A673 (cell line): ENCODE measurements at regions not wholly inside any gene's neighbourhood (a gene's known extent, or its start where the extent isn't known, plus 50 kb on each side); places are given as distances from the start of the nearest gene placed in this dataset.

Source experiments
- BruUV-seq: library from RNA; stranded (reverse); fragments of 400-500 nt; replicated peaks from 2 replicates; lab custom pipeline; 2021; lab: Mats Ljungman, UMichigan
- CTCF ChIA-PET: fragments of 300-600 bp; sonication (Branson Sonifier 250); formaldehyde crosslinking; loops from one replicate; lab custom pipeline; 2022; ENCODE audit warnings: antibody characterized with exemption; lab: Charles Lee
- POLR2A ChIA-PET: fragments of 300-600 bp; sonication (Branson Sonifier 250); formaldehyde crosslinking; loops from one replicate; lab custom pipeline; 2022; ENCODE audit warnings: antibody characterized with exemption; ENCODE audit not compliant: low non-redundant PET; lab: Charles Lee
- DNase-seq: peaks from one replicate; pipeline ENCODE4 v3.0.0-alpha.2; 2015; ENCODE audit warnings: low spot score
- H3K27ac ChIP-seq: fragments of 200-600 bp; sonication (generic); 2 replicates; pipeline ENCODE4 v1.5.1; 2016; ENCODE audit warnings: mixed run types, low read depth, mild to moderate bottlenecking, mixed read lengths, antibody characterized with exemption, low read length; ENCODE audit not compliant: poor library complexity, severe bottlenecking
- H3K27me3 ChIP-seq: fragments of 200-600 bp; sonication (generic); replicated peaks from 2 replicates; pipeline ENCODE4 v1.6.1; 2017; ENCODE audit warnings: mixed run types, low read depth, mild to moderate bottlenecking, mixed read lengths, antibody characterized with exemption, low read length; ENCODE audit not compliant: insufficient read depth, poor library complexity
- H3K36me3 ChIP-seq: fragments of 200-600 bp; sonication (generic); 2 replicates; pipeline ENCODE4 v1.6.1; 2016; ENCODE audit warnings: mixed run types, mild to moderate bottlenecking, mixed read lengths, antibody characterized with exemption, low read length; ENCODE audit not compliant: insufficient read depth, poor library complexity, severe bottlenecking
- H3K4me1 ChIP-seq: fragments of 200-600 bp; sonication (generic); 2 replicates; pipeline ENCODE4 v1.6.1; 2017; ENCODE audit warnings: mixed run types, mild to moderate bottlenecking, mixed read lengths, antibody characterized with exemption, low read length; ENCODE audit not compliant: insufficient read depth, poor library complexity, severe bottlenecking
- H3K4me3 ChIP-seq: fragments of 200-600 bp; sonication (generic); 2 replicates; pipeline ENCODE4 v1.5.1; 2016; ENCODE audit warnings: low read depth, mixed run types, mild to moderate bottlenecking, mixed read lengths, low read length; ENCODE audit not compliant: poor library complexity, severe bottlenecking
- H3K9me3 ChIP-seq: fragments of 200-600 bp; sonication (generic); 2 replicates; pipeline ENCODE4 v1.6.1; 2016; ENCODE audit warnings: mixed run types, low read depth, mild to moderate bottlenecking, mixed read lengths, antibody characterized with exemption, low read length; ENCODE audit not compliant: poor library complexity, severe bottlenecking
- EZH2 ChIP-seq: fragments of 200-600 bp; sonication (generic); IDR thresholded peaks from 2 replicates; pipeline ENCODE4 v1.6.1; 2017; ENCODE audit warnings: borderline replicate concordance, low read depth, mild to moderate bottlenecking, mixed read lengths, antibody characterized with exemption, low read length; ENCODE audit not compliant: poor library complexity, severe bottlenecking
- intact Hi-C: fragments of 100-400 bp; cut with micrococcal nuclease; formaldehyde crosslinking; loops from one replicate; pipeline ENCODE4 v1.10.0; 2022; ENCODE audit not compliant: unreplicated experiment
- TF ChIP-seq, protein P1 (sequence below): fragments of 300-800, 200-600 bp; sonication (generic); conservative IDR thresholded peaks from 2 replicates; pipeline ENCODE4 v1.5.1; 2017; ENCODE audit warnings: low read depth, mild to moderate bottlenecking, antibody characterized with exemption, low read length, moderate library complexity, mixed read lengths

DNA sequence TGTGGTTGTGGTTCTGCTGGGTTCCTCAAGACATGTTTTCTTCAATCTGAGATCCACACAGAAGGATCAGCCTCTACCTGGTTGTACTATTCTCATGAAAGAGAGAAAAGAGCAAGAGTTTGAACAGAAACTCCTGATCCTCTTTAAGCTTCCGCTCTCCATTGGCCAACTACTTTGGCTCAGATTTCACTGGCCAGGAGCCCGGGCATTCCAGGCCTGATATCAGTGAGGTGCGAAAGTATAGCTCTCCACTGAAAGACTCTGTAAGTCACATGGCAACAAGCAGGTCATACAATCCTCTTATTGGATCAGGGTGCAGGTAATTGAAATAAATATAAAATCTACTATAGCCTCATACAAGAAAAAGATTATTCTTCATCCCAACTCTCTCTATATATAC, 920.5 kb downstream of the TLE4 start:
- intact Hi-C loops, result no loop called here
- BruUV-seq, result no TSS peak
- Histone ChIP-seq H3K4me1 (no peaks in the 10 kb centered on the region), H3K9me3 (no peaks in the 10 kb centered on the region), H3K27me3 (no peaks in the 10 kb centered on the region), H3K4me3 (no peak overlapping the region), H3K36me3 (no peaks in the 10 kb centered on the region), H3K27ac (no peak overlapping the region)
- TF ChIP-seq, protein P1, sequence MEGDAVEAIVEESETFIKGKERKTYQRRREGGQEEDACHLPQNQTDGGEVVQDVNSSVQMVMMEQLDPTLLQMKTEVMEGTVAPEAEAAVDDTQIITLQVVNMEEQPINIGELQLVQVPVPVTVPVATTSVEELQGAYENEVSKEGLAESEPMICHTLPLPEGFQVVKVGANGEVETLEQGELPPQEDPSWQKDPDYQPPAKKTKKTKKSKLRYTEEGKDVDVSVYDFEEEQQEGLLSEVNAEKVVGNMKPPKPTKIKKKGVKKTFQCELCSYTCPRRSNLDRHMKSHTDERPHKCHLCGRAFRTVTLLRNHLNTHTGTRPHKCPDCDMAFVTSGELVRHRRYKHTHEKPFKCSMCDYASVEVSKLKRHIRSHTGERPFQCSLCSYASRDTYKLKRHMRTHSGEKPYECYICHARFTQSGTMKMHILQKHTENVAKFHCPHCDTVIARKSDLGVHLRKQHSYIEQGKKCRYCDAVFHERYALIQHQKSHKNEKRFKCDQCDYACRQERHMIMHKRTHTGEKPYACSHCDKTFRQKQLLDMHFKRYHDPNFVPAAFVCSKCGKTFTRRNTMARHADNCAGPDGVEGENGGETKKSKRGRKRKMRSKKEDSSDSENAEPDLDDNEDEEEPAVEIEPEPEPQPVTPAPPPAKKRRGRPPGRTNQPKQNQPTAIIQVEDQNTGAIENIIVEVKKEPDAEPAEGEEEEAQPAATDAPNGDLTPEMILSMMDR, result no peak
- no peak for TF ChIP-seq EZH2
- ChIA-PET POLR2A (no interaction called here), CTCF (no interaction called here)
- no peak for DNase-seq

DNA sequence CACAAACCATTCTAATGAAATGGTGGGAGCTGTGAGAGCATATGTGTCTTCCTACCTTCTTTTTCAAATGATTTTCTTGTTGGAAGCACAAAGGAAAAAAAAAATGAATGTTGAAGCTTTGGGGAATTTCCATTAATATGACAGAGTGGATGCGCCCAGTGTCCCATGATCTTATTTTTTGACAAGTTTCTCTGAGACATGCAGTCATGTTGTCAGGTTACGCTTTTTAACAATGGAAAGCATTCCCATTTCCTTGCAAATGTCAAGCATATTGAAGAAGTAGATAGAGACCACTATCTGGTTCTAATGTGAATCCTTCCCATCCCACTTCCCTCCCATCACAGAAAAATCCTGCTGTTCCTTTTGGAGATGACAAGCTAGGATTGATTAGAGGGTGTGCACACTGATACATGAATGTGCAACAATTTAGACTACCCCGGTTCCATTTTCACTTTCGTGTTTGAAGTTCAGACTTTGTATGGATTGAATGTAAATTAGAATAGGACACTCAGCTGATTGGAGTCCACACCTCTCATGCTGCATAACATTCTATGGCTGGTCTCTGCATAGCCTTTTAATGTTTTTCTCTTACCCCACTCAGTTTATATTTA, 919.4 kb downstream of the TLE4 start:
- Histone ChIP-seq H3K27ac (no peak overlapping the region), H3K27me3 (no peaks in the 10 kb centered on the region), H3K36me3 (no peaks in the 10 kb centered on the region), H3K4me3 (no peak overlapping the region), H3K9me3 (no peaks in the 10 kb centered on the region), H3K4me1 (no peaks in the 10 kb centered on the region)
- no TSS peak for BruUV-seq
- no peak for DNase-seq
- ChIA-PET CTCF (no interaction called here), POLR2A (no interaction called here)
- intact Hi-C loops, result no loop called here
- TF ChIP-seq, protein P1, result no peak
- TF ChIP-seq EZH2, result no peak

DNA sequence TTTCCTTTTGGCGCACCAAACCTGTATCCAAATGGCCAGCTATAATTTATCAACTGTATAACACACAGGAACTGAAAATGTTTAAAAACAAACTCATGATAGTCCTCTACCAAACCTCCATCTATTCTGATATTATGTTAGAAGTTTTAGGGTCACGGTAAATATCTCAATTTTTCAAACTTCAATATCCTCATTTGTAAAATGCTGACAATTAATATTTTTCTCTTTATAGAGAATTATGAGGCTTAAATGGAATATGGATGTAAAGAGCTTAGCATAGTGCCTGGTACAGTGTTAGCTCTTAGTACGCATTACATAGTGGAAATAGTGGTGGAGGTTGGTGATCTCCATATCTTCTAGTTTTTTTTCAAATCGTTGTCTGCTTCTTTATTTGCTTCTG, 917.6 kb downstream of the TLE4 start:
- Histone ChIP-seq H3K36me3 (no peaks in the 10 kb centered on the region), H3K4me1 (peaks cover 6% of the 10 kb centered on the region), H3K9me3 (no peaks in the 10 kb centered on the region), H3K27me3 (no peaks in the 10 kb centered on the region), H3K27ac (no peak overlapping the region), H3K4me3 (no peak overlapping the region)
- no peak for DNase-seq
- CTCF ChIA-PET, result no interaction called here
- POLR2A ChIA-PET, result no interaction called here
- no peak for TF ChIP-seq EZH2
- TF ChIP-seq, protein P1, result no peak
- intact Hi-C loops, result no loop called here
- BruUV-seq, result no TSS peak
